ENCODE measurements at regions not wholly inside any gene's neighbourhood (a gene's known extent, or its start where the extent isn't known, plus 50 kb on each side); places are given as distances from the start of the nearest gene placed in this dataset.
"Not testable (repeated sequence)": the region's sequence is repeated elsewhere in the genome, so short reads cannot be mapped to it uniquely, and the experiment has no call there.

- DNase-seq: no peak
Observed at GRCh38 chr6:28659250-28659566, 133.5 kb downstream of the GPX5 start.

- no peak for DNase-seq
Observed at GRCh38 chr6:28661097-28661713, 135.5 kb downstream of the GPX5 start.

- no peak for DNase-seq
Observed at GRCh38 chr6:28664870-28665396, 139.3 kb downstream of the GPX5 start.

GRCh38 chr6:28673417-28673786 is 147.7 kb downstream of the GPX5 start:
- DNase-seq: no peak

DNA sequence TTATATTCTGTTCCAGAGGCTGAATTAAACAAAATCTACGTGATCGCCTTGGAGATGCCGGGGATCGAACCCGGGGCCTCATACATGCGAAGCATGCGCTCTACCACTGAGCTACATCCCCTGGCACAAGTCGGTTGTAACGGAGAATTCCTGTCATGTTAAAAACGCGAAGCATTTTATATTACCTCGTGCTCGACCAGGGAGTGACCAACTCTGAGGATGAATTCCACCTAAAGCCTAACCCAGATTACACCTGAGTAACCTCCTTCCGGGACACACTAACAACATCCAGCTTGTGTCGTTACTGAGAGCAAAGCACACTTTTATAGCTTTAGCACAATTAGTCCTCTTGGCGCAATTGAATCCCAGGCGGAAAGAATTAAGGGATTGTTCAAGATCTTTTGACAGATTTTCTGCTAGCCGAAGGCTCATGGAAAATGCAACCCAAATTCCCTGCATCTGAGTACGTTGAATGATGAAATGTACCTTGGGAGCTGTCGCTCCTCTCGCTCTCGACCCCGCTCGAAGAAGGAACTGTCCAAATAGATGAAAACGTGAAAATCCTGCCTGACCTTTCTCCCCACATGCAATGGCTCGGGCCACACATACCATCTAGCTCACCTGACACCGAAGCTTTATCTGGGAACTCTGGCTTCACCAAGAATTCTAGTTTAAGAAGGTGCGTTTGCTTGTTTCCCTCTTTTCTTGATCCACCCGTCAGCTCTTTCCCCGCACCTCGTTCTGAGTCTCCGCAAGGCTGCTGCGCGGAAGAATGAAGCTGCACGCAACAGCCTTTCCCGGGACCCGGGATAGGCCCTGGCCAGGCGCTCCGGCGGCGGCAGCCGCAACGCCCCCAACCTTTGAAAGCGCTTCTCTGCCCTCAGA is 148.3 kb downstream of the GPX5 start:
- peak; percentile 58 to 73 for DNase-seq

DNA sequence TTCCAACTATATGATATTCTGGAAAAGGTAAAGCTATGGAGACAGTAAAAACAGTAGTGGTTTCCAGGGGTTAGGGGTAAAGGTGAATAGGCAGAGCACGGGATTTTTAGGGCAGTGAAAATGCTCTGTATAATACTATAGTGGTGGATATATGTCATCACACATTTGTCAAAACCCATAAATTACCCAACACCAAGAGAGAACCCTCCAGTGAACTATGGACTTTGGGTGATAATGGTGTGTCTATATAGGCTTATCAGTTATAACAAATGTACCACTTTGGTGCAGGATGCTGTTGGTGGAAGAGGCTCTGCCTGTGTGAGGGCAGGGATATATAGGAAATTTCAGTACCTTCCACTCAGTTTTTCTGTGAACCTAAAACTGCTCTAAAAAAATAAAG is 149.9 kb downstream of the GPX5 start:
- DNase-seq: no peak

DNA sequence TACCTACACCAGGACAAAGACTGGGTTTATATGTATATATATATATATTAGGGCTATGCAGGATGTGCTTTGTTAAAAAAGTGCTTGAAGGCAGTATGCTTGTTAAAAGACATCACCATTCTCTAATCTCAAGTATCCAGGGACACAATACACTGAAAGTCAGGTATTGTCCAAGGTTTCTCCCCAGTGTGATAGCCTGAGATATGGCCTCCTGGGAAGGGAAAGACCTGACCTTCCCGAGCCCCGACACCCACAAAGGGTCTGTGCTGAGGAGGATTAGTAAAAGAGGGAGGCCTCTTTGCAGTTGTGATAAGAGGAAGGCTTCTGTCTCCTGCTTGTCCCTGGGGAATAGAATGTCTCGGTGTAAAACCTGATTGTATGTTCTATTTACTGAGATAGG is 156.9 kb downstream of the GPX5 start:
- no peak for DNase-seq

DNA sequence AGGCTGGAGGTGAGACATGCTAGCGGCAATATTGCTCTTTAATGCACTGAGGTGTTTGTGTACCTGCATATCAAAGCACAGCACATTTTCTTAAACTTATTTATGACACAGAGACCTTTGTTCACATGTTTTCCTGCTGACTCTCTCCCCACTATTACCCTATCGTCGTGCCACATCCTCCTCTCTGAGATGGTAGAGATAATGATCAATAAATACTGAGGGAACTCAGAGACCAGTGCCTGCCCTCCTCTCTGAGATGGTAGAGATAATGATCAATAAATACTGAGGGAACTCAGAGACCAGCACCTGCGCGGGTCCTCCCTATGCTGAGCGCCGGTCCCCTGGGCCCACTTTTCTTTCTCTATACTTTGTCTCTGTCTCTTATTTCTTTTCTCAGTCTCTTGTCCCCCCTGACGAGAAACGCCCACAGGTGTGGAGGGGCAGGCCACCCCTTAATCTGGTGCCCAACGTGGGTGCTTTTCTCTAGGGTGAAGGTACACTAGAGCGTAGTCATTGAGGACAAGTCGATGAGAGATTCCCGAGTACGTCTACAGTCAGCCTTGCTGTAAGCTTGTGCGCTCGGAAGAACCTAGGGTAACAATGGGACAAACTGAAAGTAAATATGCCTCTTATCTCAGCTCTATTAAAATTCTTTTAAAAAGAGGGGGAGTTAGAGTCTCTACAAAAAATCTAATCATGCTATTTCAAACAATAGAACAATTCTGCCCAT is 157.4 kb downstream of the GPX5 start:
- not testable (repeated sequence) for DNase-seq

- DNase-seq: peak; percentile 7 to 66
Observed at GRCh38 chr6:28683945-28684538, 158.4 kb downstream of the GPX5 start.

DNA sequence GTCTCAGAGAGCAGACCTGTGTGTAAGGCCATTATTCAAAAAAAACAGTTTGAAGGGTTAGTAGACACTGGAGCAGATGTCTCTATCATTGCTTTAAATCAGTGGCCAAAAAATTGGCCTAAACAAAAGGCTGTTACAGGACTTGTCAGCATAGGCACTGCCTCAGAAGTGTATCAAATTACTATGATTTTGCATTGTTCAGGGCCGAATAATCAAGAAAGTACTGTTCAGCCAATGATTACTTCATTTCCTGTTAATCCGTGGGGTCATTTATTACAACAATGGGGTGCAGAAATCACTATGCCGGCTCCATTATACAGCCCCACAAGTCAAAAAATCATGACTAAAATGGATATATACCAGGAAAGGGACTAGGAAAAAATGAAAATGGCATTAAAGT is 160.3 kb downstream of the GPX5 start:
- DNase-seq: not testable (repeated sequence)

DNA sequence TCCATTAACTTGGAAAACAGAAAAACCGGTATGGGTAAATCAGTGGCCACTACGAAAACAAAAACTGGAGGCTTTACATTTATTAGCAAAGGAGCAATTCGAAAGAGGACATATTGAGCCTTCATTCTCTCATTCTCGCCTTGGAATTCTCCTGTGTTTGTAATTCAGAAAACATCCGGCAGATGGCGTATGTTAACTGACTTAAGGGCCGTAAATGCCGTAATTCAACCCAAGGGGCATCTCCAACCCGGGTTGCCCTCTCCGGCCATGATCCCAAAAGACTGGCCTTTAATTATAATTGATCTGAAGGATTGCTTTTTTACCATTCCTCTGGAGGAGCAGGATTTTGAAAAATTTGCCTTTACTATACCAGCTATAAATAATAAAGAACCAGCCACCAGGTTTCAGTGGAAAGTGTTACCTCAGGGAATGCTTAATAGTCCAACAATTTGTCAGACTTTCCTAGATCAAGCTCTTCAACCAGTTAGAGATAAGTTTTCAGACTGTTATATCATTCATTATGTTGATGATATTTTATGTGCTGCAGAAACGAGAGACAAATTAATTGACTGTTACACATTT is 160.9 kb downstream of the GPX5 start:
- peak; percentile 42 to 76 for DNase-seq

GRCh38 chr6:28687309-28687981 is 161.8 kb downstream of the GPX5 start:
- not testable (repeated sequence) for DNase-seq

DNA sequence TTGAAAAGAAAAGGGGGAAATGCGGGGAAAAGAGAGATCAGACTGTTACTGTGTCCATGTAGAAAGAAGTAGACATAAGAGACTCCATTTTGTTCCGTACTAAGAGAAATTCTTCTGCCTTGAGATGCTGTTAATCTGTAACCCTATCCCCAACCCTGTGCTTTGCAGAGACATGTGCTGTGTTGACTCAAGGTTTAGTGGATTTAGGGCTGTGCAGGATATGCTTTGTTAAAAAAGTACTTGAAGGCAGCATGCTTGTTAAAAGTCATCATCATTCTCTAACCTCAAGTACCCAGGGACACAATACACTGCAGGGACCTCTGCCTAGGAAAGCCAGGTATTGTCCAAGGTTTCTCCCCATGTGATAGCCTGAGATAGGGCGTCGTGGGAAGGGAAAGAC is 166.3 kb downstream of the GPX5 start:
- not testable (repeated sequence) for DNase-seq

- DNase-seq: no peak
Observed at GRCh38 chr6:28693033-28693750, 167.5 kb downstream of the GPX5 start.

DNA sequence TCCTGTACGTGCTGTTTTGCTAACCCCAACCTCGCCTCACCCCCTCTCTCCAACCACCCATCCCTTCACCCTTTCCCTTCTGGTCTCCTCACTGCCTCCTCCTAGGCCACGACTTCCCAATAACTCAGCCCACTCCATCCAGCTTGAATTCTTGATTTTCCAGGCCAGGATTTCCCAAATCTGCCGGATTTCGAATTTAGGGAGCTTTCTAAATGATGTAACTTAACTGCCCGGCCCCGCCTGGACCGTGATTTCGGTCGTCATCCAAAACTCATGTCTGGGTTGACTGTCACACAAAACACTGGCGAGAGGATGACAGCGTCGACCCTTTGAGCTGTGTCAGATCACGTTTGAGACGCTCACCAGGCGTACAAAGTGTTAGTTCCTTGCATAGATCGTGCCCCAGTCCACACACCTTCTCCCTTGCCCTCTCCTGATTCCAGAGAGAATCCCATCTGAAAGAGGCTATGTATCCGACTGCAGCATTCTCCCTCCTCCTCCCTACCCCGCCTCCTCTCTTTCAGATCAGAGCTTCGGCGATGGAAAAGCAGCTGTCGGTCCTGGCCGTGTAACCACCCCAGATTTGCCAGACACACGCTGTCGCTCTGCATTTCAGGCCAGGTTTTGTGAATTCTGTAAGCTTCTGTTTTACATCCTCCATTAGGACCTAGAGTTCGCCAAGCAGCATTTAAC is 168.2 kb downstream of the GPX5 start:
- DNase-seq: peak in 1 of 2 experiments; percentile 14

DNA sequence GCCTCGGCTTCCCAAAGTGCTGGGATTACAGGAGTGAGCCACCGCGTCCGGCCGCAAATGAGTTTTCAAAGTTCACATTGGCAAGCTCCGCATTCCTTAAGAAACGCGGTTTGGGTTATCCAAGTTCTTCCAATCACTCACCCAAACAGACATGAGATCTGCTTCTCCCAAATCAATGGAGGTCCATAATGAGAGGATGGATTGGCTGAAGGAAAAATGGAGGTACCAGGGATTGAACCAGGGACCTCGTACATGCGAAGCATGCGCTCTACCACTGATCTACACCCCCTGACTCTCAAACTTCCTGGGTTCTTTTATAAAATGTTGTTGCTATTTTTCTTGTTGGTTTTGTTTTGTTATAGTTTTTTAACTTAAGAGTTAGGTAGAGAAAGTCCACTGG is 170.0 kb downstream of the GPX5 start:
- peak in 1 of 2 experiments; percentile 13 for DNase-seq

- DNase-seq: no peak
Observed at GRCh38 chr6:28696167-28696566, 170.5 kb downstream of the GPX5 start.

GRCh38 chr6:28696682-28697081 is 171.0 kb downstream of the GPX5 start:
- no peak for DNase-seq

- no peak for DNase-seq
Observed at GRCh38 chr6:28707387-28708282, 182.0 kb downstream of the GPX5 start.
